ENCODE measurements at regions not wholly inside any gene's neighbourhood (a gene's known extent, or its start where the extent isn't known, plus 50 kb on each side); places are given as distances from the start of the nearest gene placed in this dataset.

DNA sequence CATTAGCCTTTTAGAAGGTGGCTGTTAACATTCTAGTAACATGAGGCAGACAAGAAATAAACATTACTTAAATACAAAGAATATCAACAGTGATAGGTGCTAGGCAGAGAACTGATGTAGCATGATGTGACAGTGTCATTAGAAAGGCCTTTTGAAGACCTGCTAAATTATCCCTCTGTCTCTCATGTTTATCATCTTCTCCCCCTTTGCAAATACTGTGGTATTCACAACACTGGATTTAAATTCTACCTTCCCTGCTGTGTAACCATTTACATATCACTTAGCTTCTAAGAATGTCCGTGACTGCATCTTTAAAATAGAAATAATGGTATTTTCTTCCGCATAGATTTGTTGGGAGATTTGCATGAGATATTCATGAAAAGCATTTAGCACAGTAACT lies 74.4 kb upstream of the CLEC14A start:
- DNase-seq (no peak), ATAC-seq (no peak)
- Histone ChIP-seq H3K4me3 (no peak overlapping the region), H3K27ac (no peak overlapping the region), H3K9me3 (no peaks in the 10 kb centered on the region), H3K4me1 (no peaks in the 10 kb centered on the region), H3K36me3 (no peaks in the 10 kb centered on the region), H3K27me3 (no peaks in the 10 kb centered on the region)
- TF ChIP-seq, protein P1, sequence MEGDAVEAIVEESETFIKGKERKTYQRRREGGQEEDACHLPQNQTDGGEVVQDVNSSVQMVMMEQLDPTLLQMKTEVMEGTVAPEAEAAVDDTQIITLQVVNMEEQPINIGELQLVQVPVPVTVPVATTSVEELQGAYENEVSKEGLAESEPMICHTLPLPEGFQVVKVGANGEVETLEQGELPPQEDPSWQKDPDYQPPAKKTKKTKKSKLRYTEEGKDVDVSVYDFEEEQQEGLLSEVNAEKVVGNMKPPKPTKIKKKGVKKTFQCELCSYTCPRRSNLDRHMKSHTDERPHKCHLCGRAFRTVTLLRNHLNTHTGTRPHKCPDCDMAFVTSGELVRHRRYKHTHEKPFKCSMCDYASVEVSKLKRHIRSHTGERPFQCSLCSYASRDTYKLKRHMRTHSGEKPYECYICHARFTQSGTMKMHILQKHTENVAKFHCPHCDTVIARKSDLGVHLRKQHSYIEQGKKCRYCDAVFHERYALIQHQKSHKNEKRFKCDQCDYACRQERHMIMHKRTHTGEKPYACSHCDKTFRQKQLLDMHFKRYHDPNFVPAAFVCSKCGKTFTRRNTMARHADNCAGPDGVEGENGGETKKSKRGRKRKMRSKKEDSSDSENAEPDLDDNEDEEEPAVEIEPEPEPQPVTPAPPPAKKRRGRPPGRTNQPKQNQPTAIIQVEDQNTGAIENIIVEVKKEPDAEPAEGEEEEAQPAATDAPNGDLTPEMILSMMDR (IDR thresholded peaks at IDR 0.05): no peak
- intact Hi-C loops (cut with DNase I): no loop called here

DNA sequence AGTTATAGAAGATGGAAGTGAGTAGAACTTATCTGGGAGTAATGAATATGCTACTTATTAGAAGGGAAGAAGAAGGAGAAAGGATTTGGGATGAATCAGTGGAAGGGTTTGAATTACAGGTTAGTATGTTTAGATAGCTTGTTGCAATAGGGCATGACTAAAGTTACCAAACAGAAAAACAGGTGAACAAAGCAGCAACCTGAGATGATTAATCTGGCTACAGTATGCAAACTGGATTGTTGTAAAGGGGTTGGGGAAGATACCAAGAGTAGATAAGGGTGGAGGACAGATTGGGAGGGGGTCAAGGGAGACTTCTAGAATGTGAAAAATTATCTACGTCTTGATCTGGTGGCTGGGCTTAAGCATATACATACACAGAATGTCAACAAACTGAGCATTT lies 73.4 kb upstream of the CLEC14A start:
- Histone ChIP-seq H3K4me3 (no peak overlapping the region), H3K9me3 (no peaks in the 10 kb centered on the region), H3K27ac (no peak overlapping the region), H3K27me3 (no peaks in the 10 kb centered on the region), H3K36me3 (no peaks in the 10 kb centered on the region), H3K4me1 (no peaks in the 10 kb centered on the region)
- ATAC-seq (no peak), DNase-seq (no peak)
- TF ChIP-seq, protein P1 (IDR thresholded peaks at IDR 0.05): no peak
- intact Hi-C loops (cut with DNase I): no loop called here

DNA sequence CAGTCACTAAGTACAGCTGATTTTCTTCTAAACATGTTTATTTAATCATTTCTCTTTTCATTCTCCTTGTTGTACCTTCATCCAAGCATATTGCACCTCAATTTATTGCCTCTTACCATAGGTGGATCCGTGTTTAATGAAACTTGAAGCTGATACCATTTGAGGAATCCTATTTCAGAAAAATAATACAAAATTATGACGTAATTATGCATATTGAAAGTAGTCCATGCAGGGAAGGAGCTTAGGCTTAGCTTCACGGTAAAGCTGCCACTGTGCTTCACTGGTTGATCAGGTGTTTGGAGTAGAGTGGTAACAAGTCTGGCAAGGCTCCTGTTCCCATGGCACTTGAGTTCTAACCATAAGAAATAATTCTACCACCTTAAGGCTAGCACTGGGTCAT lies 61.0 kb upstream of the CLEC14A start:
- Histone ChIP-seq H3K36me3 (no peaks in the 10 kb centered on the region), H3K9me3 (no peaks in the 10 kb centered on the region), H3K27me3 (no peaks in the 10 kb centered on the region), H3K27ac (no peak overlapping the region), H3K4me1 (no peaks in the 10 kb centered on the region), H3K4me3 (no peak overlapping the region)
- intact Hi-C loops (cut with DNase I): no loop called here
- ATAC-seq: no peak
- DNase-seq: no peak
- TF ChIP-seq, protein P1 (IDR thresholded peaks at IDR 0.05): no peak

DNA sequence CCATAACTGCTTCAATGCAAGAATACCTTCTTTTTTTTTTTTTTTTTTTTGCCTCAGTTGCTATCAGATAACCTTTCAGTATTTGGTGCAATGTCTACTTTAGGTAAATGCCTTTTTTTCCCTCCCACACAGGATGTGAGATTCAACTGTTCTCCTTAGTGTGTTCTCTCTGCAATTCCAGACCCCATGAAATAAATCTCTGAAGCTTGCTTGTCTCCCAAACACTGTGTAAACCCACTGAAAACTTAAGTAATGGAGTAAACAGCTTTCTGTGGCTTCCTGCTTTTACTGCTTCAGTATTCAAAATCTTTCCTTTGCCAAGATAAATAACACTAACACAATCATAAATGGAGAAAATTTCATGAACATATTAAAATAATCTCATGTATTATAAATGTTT lies 55.8 kb upstream of the CLEC14A start:
- ATAC-seq: no peak
- H3K27ac ChIP-seq: no peak overlapping the region
- intact Hi-C loops (cut with DNase I): no loop called here

DNA sequence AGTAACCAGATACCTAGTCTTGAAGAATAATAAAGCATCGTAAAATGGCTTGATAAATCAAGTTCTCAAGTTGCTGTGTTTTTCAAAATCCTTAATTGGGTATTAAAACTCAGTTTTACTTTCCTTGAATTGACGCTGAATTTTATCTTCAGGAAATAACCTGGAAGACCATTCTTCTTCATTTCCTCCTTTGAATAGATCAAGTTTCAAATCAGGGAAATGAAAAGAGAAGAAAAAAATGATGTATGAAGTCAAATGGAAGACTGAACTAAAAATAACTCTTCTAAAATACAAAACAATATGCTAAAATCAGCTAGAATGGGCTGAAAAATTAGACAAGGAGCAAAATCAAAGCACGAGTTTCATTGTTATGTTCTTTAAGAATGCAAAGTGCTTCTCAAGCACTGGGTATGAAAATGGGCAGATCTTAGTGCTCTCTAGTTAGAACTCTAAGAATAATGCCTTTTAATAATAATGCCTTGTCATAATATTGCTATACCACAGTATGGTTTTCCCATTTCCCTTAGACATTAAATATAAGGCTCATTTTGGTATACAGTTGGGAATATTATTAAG lies 54.6 kb upstream of the CLEC14A start:
- intact Hi-C loops (cut with DNase I): no loop called here
- Histone ChIP-seq H3K4me3 (no peak overlapping the region), H3K9me3 (no peaks in the 10 kb centered on the region), H3K27me3 (no peaks in the 10 kb centered on the region), H3K36me3 (no peaks in the 10 kb centered on the region), H3K4me1 (no peaks in the 10 kb centered on the region), H3K27ac (no peak overlapping the region)
- no peak for DNase-seq
- TF ChIP-seq, protein P1 (IDR thresholded peaks at IDR 0.05): no peak
- no peak for ATAC-seq

More for the DNA sequence above, 55.8 kb upstream of the CLEC14A start:
- no peaks in the 10 kb centered on the region for H3K36me3 ChIP-seq
- no peak for DNase-seq
- H3K4me3 ChIP-seq: no peak overlapping the region
- no peaks in the 10 kb centered on the region for H3K27me3 ChIP-seq
- TF ChIP-seq, protein P1 (IDR thresholded peaks at IDR 0.05): no peak
- H3K4me1 ChIP-seq: no peaks in the 10 kb centered on the region
- no peaks in the 10 kb centered on the region for H3K9me3 ChIP-seq
